ENCODE measurements at regions not wholly inside any gene's neighbourhood (a gene's known extent, or its start where the extent isn't known, plus 50 kb on each side); places are given as distances from the start of the nearest gene placed in this dataset.

GRCh38 chr5:89929173-89929572 is 480.4 kb downstream of the CETN3 start:
- no peak for DNase-seq (ENCODE audit: low read depth)

GRCh38 chr5:89922161-89922560 is 487.4 kb downstream of the CETN3 start:
- DNase-seq (ENCODE audit: low read depth): no peak

GRCh38 chr5:89917112-89917511 is 492.4 kb downstream of the CETN3 start:
- no peak for DNase-seq (ENCODE audit: low read depth)

- DNase-seq (ENCODE audit: low read depth): no peak
Observed at GRCh38 chr5:89916131-89916530, 493.4 kb downstream of the CETN3 start.

GRCh38 chr5:89908876-89909275 is 500.7 kb downstream of the CETN3 start:
- DNase-seq (ENCODE audit: low read depth): no peak

GRCh38 chr5:89904442-89904841 is 505.1 kb downstream of the CETN3 start:
- DNase-seq (ENCODE audit: low read depth): no peak

GRCh38 chr5:89901983-89902382 is 507.6 kb downstream of the CETN3 start:
- DNase-seq (ENCODE audit: low read depth): no peak

GRCh38 chr5:89901346-89901745 is 508.2 kb downstream of the CETN3 start:
- no peak for DNase-seq (ENCODE audit: low read depth)

- no peak for DNase-seq (ENCODE audit: low read depth)
Observed at GRCh38 chr5:89900346-89900745, 509.2 kb downstream of the CETN3 start.

GRCh38 chr5:89899559-89899958 is 510.0 kb downstream of the CETN3 start:
- DNase-seq (ENCODE audit: low read depth): no peak

- DNase-seq (ENCODE audit: low read depth): no peak
Observed at GRCh38 chr5:89893546-89893945, 516.0 kb downstream of the CETN3 start.

- no peak for DNase-seq (ENCODE audit: low read depth)
Observed at GRCh38 chr5:89885670-89886069, 523.9 kb downstream of the CETN3 start.

GRCh38 chr5:89883967-89884366 is 525.6 kb downstream of the CETN3 start:
- DNase-seq (ENCODE audit: low read depth): no peak

GRCh38 chr5:89878140-89879132 is 531.1 kb downstream of the CETN3 start:
- peak; percentile 89 for DNase-seq (ENCODE audit: low read depth)

- DNase-seq (ENCODE audit: low read depth): no peak
Observed at GRCh38 chr5:89871906-89872305, 537.6 kb downstream of the CETN3 start.

GRCh38 chr5:89869346-89869745 is 540.2 kb downstream of the CETN3 start:
- DNase-seq (ENCODE audit: low read depth): no peak

- no peak for DNase-seq (ENCODE audit: low read depth)
Observed at GRCh38 chr5:89866410-89866809, 543.1 kb downstream of the CETN3 start.

GRCh38 chr5:89864941-89865340 is 544.6 kb downstream of the CETN3 start:
- DNase-seq (ENCODE audit: low read depth): no peak

GRCh38 chr5:89857790-89858189 is 551.8 kb downstream of the CETN3 start:
- no peak for DNase-seq (ENCODE audit: low read depth)

GRCh38 chr5:89855417-89855816 is 554.1 kb downstream of the CETN3 start:
- no peak for DNase-seq (ENCODE audit: low read depth)

- no peak for DNase-seq (ENCODE audit: low read depth)
Observed at GRCh38 chr5:89851911-89852310, 557.6 kb downstream of the CETN3 start.

GRCh38 chr5:89850513-89850865 is 559.1 kb downstream of the CETN3 start:
- DNase-seq (ENCODE audit: low read depth): no peak

GRCh38 chr5:89849830-89850512 is 559.6 kb downstream of the CETN3 start:
- peak; percentile 13 for DNase-seq (ENCODE audit: low read depth)

All from stromal cell of bone marrow (primary cell).